ENCODE measurements at regions not wholly inside any gene's neighbourhood (a gene's known extent, or its start where the extent isn't known, plus 50 kb on each side); places are given as distances from the start of the nearest gene placed in this dataset.

DNA sequence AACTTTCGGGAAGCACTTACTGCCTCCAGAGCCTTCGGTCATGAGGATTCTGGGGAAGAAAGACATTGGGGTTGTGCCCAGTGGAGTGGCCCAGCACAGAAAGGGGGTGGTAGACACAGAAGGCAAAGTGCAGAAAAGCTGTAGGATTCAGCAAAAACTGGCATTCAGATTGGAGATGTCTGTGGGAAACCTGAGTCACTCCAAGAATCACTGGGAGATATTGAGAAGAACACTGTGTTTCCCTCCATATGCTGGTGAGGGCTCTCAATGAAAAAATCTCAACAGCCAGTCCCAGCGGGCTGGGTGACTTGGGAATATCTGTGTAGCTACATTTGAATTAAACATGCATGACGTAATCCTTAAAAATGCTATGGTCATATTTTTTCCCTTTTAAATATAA, 61.2 kb upstream of the RCN1 start:
- no peaks in the 10 kb centered on the region for H3K9me1 ChIP-seq (ENCODE audit: control insufficient read depth, insufficient read depth, low read length)
- in situ Hi-C loops (cut with MboI): no loop called here
- no peaks in the 10 kb centered on the region for H4K20me1 ChIP-seq (replicated peaks; ENCODE audit: control insufficient read depth, insufficient read depth, low read length)
- intact Hi-C loops (cut with micrococcal nuclease): no loop called here
- ChIA-PET CTCF (ENCODE audit: low intra/inter-chr PET ratio) (no interaction called here), POLR2A (no interaction called here)
- FAIRE-seq: no peak
- H3K27ac ChIP-seq (ENCODE audit: extremely low read depth, low read depth, low read length): no peak overlapping the region
- H3K27me3 ChIP-seq (ENCODE audit: control insufficient read depth in 2 of 2, insufficient read depth in 2 of 2, low read length in 2 of 2): peaks cover 4 to 8% of the 10 kb centered on the region in 2 experiments
- TF ChIP-seq HNRNPH1 (optimal IDR thresholded peaks at IDR 0.05; ENCODE audit: low read depth, low read length) (no peak), CBFA2T2 (conservative IDR thresholded peaks at IDR 0.05) (no peak), FOSL1 (tag; conservative IDR thresholded peaks at IDR 0.05) (no peak), ZNF133 (CRISPR knock-in tag; IDR thresholded peaks at IDR 0.05) (no peak), ATF7 (IDR thresholded peaks at IDR 0.05) (0 out of 2 replicates have a peak, but pooled peaks have one; percentile 25), SMARCB1 (IDR thresholded peaks at IDR 0.05; ENCODE audit: insufficient read length, low read depth) (no peak), KLF16 (IDR thresholded peaks at IDR 0.05) (no peak), KLF1 (tag; IDR thresholded peaks at IDR 0.05) (no peak), ATF3 (IDR thresholded peaks at IDR 0.05) (peak; percentile 35; the same call in 1 of the 2 replicates), ATF3 (CRISPR knock-in tag; conservative IDR thresholded peaks at IDR 0.05) (no peak), ZNF23 (CRISPR knock-in tag; IDR thresholded peaks at IDR 0.05) (no peak), MCM7 (IDR thresholded peaks at IDR 0.05) (no peak), ZNF740 (CRISPR knock-in tag; IDR thresholded peaks at IDR 0.05) (no peak), ZNF740 (tag; IDR thresholded peaks at IDR 0.05) (no peak)
- TF ChIP-seq, protein P1, sequence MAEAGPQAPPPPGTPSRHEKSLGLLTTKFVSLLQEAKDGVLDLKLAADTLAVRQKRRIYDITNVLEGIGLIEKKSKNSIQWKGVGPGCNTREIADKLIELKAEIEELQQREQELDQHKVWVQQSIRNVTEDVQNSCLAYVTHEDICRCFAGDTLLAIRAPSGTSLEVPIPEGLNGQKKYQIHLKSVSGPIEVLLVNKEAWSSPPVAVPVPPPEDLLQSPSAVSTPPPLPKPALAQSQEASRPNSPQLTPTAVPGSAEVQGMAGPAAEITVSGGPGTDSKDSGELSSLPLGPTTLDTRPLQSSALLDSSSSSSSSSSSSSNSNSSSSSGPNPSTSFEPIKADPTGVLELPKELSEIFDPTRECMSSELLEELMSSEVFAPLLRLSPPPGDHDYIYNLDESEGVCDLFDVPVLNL (CRISPR knock-in tag; IDR thresholded peaks at IDR 0.05; ENCODE audit: low read depth): no peak
- 0% methylated on average over 4 of the region's 4 CpGs for WGBS (ENCODE audit: insufficient coverage, low coverage, missing lambda C conversion rate)
- no TSS peak for BruUV-seq (replicated peaks)
- H3K9me3 ChIP-seq (replicated peaks; ENCODE audit: control insufficient read depth, insufficient read depth, low read depth, low read length): no peaks in the 10 kb centered on the region
- no peaks in the 10 kb centered on the region for H3K36me3 ChIP-seq (ENCODE audit: control insufficient read depth, insufficient read depth, low read length)
- no peak for DNase-seq (ENCODE audit: extremely low read depth in 1 of 4, low spot score in 3 of 4)
- ATAC-seq: no peak
- no peak overlapping the region for H3K4me3 ChIP-seq
- H3K79me2 ChIP-seq (ENCODE audit: control insufficient read depth, insufficient read depth, low read length): no peaks in the 10 kb centered on the region
- no peaks in the 10 kb centered on the region for H3K4me1 ChIP-seq (replicated peaks in 1 of 2; ENCODE audit: control insufficient read depth in 2 of 2, insufficient read depth in 2 of 2, low read length in 2 of 2)
- H3K4me2 ChIP-seq (ENCODE audit: insufficient read depth, low read length): no peak overlapping the region
- H2AFZ ChIP-seq (ENCODE audit: low read depth, low read length): no peak overlapping the region
- no peak overlapping the region for H3K9ac ChIP-seq (ENCODE audit: insufficient read depth in 1 of 2, low read depth in 2 of 2, low read length in 2 of 2)
